GM19328 (cell line): ENCODE measurements at regions not wholly inside any gene's neighbourhood (a gene's known extent, or its start where the extent isn't known, plus 50 kb on each side); places are given as distances from the start of the nearest gene placed in this dataset.
"Not testable (repeated sequence)": the region's sequence is repeated elsewhere in the genome, so short reads cannot be mapped to it uniquely, and the experiment has no call there.

Source experiments
- ATAC-seq: cut with Tn5 transposase; IDR thresholded peaks from one replicate; pipeline ENCODE4 v1.9.1; 2021; ENCODE audit warnings: mild to moderate bottlenecking, moderate library complexity; ENCODE audit not compliant: unreplicated experiment

DNA sequence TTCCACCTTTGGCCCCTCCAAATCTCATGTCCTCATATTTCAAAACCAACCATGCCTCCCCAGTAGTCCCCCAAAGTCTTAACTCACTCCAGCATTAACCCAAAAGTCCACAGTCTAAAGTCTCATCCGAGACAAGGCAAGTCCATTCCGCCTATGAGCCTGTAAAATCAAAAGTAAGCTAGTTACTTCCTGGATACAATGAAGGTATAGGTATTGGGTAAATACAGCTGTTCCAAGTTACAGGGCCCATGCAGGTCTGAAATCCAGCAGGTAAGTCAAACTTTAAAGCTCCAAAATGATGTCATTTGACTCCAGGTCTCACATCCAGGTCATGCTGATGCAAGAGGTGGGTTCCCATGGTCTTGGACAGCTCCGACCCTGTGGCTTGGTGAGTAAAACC, 1640.1 kb upstream of the LRRTM3 start:
- ATAC-seq: not testable (repeated sequence)

GRCh38 chr10:65291286-65291685, 1634.5 kb upstream of the LRRTM3 start:
- ATAC-seq: no peak

DNA sequence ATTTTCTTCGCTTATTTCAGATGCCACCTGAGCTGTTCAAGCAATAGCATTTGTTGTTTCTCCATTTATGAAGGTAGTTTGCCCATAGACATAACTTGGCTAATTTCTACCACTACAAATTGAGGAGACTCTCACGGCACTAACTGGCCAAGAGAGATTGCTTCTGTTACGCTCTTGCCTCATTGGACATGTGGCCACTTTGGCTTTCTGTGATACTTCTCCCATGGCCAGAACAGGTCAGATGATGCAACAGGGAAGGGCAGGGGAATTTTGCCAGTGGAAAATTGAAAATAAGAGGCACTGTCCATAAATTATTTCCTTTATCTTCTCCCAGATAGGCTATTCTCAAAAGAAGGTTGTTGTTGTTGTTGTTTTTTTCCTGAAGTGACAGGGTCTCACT, 1633.3 kb upstream of the LRRTM3 start:
- ATAC-seq: no peak

GRCh38 chr10:65294329-65294728, 1631.5 kb upstream of the LRRTM3 start:
- ATAC-seq: no peak

GRCh38 chr10:65301181-65301580, 1624.7 kb upstream of the LRRTM3 start:
- ATAC-seq: no peak

DNA sequence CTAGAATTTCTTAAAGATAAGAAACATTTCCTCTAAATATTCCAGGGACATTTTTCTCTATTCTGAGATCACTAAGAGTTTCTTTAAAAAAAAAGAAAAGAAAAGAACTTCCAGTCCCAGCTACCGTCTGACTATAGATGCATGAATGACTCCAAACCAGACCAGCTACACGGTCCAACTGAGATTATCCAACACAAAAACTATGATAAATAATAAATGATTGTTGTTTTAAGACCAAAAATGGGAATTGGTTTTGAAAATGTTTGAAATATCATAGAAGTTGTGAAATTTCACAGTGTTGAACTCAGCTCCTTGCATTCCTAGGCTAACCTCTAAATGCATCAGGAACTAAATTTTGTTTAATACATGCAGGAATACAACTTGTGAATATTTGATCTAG, 1619.6 kb upstream of the LRRTM3 start:
- no peak for ATAC-seq

GRCh38 chr10:65312876-65313275, 1613.0 kb upstream of the LRRTM3 start:
- no peak for ATAC-seq

GRCh38 chr10:65313406-65313805, 1612.4 kb upstream of the LRRTM3 start:
- ATAC-seq: no peak

DNA sequence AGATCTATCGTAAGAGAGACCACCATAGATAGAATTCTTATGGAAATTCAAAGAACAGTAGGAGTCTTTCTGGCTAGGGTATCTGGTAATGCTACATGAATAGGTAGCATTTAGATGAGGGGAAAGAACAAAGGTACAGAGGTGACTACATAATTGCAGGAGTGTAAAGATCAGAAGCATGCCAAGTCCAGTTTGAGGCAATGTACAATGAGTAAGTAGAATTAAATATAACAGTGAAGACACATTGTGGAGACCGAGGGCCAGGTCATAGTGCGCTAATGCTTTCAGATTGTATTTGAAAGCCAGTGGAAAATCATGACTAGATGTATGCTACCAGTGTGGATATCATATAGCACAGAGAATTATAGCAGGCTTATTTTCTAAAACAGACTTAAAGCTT, 1611.6 kb upstream of the LRRTM3 start:
- no peak for ATAC-seq

- ATAC-seq: no peak
These were observed 1606.3 kb upstream of the LRRTM3 start for GRCh38 chr10:65319493-65319892.

GRCh38 chr10:65320236-65321026, 1605.4 kb upstream of the LRRTM3 start:
- no peak for ATAC-seq

- ATAC-seq: no peak
These were observed 1602.0 kb upstream of the LRRTM3 start for GRCh38 chr10:65323802-65324201.

GRCh38 chr10:65325913-65326312, 1599.9 kb upstream of the LRRTM3 start:
- no peak for ATAC-seq

DNA sequence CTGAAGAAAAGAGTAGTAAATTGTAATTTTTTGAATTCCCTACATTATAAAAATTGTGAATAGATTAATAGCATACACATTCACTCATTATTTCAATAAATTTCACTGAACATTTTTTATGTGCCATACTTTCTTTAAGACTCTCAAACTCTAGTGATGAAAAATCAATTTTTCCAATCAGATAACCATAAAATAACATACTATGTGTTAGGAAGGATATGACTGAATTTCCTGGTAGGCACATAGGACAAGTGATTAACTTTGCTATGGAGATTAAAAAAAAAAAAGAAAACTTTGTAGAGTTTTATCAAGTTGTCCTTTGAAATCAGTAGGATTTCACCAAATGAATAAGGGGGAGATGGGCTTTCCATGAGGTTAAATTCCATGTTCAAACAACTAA, 1597.3 kb upstream of the LRRTM3 start:
- ATAC-seq: no peak

DNA sequence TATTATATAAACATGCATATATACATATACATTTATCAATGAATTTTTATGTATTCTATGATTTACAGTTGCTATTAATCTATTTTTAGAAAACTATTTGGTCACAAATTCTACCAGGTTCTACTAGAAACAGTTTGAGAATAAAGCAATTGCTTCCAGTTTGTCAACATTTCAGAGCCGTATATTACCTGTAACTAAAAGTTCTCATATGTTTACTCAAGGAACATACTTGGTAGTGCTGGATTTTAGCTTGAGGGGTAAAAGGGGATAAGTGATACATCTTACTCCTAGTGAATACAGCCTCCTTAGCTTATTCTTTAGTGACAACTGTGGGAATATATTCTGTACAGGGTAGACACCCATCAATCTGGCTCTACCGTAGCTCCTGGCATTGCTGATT, 1590.5 kb upstream of the LRRTM3 start:
- no peak for ATAC-seq

- no peak for ATAC-seq
These were observed 1585.5 kb upstream of the LRRTM3 start for GRCh38 chr10:65340340-65340739.

DNA sequence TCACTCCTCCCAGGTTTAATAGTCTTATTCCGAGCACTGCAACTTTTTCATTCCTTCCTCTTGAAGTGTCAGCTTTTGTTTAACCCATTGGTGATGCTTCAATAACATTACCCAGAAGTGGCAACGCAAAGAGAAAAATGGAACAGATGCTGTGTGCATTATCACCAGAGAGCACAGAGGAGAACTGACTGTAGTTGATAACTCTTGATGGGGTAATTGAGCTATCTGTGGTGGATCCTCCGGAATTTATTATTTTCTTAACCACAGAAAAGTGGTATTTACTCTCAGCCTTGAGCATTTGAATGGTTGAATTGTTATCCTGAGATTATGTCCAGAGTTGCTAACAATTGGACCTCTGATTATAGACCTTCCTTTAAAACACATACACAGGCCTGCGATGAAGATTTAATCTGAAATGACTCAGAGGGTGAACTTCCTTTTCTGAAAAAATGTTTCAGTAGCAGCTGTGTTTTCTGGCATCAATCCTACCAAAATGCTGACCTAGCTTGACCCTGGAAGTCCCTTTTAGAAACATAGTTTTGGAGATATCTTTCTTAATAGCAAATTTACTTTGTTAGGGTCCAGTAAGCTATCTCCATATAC, 1584.4 kb upstream of the LRRTM3 start:
- no peak for ATAC-seq

DNA sequence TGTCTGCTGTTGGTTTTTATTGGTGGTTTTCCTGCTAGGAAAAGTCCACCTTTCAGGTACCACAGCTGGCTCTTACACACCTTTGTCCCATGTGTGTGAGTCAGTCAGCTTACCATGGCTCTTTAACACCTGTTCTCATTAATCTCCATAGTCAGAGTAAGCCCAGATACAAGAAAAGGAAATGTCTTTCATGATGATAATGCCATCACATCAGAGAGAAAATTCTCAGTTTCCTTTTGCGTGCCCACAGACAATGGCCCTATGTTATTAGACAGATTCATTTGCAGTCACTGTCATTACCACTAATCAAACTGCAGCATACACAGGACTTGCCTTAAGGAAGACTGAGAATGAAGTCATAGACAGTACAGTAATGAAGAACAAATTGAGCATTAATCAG, 1583.6 kb upstream of the LRRTM3 start:
- no peak for ATAC-seq

DNA sequence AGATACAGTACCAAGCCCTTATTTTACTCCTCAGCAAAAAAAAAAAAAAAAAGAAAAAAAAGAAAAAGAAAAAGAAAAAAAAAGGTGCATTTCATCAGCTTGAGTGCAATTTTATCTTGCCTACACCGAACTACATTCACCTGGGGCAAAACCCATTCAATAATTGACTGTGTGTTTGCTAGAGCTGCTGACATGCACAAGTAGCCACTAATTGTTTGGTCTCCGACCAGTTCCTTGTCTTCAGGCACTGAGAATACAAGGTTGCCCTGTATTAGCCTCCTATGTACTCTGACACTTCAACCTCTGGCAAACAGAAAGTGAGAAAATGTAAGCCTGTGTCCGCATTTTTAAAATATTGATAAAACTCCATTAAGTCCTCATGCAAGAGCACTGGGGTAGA, 1579.4 kb upstream of the LRRTM3 start:
- no peak for ATAC-seq

DNA sequence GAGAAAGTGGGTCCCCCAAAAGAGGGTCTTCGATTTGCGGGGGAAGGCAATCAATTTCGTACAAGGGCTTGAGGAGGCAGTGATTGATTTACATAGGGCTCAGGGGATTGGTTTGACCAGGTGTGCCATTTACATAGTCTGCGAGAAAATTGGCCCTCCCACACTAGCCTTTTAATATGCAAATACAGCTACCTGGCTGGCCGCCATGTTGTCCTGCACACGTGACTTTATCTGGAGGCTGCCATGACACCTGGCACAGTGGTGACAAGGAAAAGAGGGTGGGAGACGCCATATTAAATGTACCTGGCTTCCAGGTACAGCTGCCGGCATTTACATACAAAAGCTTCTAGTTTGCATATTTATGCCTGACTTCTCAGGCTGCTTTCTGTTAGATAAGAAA, 1577.2 kb upstream of the LRRTM3 start:
- ATAC-seq: no peak

- no peak for ATAC-seq
These were observed 1575.2 kb upstream of the LRRTM3 start for GRCh38 chr10:65350611-65351010.

DNA sequence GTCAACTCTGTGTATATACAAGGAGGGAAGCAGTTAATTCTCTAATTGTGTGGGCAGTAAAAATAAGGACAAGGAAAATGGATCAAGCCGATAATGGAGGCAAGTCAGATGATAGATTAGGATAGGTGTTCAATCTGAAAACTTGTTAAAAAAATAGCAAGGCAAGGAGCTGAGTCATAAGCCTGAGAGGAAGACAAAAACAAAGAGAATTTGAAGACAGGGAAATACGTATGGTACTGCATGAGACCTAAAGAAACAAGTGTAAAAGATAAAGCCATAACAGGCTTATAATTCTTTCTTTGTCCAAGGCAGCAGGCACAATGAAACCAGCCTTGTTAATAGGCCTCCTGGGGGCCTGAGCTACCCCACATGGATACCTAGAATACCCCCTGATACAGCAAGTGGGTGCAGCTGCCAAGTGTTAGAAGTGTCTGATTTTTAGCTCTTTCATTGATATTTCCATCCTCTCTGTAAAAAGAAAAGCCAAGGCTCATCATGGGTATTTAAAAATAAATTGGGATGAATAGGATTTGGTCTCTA, 1570.6 kb upstream of the LRRTM3 start:
- ATAC-seq: no peak
